ENCODE measurements at regions not wholly inside any gene's neighbourhood (a gene's known extent, or its start where the extent isn't known, plus 50 kb on each side); places are given as distances from the start of the nearest gene placed in this dataset.

DNA sequence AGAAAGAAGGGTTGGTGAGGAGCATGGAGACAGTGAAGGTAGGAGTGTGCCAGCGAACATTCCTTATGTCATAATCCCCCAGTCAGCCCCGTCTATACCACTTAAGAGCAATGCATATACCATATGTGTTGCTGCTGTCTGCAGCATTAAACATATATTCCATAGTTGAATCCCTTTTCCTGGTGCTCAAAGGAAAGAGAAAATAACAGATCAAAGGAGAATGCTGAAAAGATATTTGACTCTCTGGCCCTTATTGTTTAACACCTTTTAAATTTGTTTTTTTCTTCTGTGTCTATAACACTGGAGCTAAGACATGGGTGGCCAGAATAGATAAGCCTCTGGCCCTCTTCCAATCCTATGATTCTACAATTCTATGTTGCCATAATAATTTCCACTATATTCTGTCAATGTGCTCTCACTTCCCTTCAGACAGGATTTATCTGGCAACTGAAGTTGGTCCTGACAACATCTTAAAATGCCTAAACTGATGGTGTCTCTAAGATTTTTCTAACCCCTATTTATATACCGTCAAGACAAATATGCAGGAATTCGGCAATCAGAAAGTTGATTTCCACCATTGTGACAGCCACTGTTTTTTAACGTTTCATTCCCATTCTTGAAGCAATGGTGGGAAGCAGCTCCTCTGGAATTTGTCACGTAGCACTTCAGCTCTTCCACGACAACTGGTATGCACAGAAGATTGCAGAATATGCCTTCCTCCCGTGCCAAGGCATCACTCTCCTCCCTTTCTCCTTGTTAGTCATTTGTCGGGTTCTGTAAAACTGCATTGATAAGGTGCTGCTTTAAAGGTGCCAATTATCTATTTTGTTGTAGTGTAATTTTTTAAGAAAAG lies 204.7 kb downstream of the BCAT1 start:
- H3K27ac Mint-ChIP-seq (ENCODE audit: unreplicated experiment): no peak overlapping the region
- Histone ChIP-seq H2AFZ (ENCODE audit: low read depth, low read length) (no peak overlapping the region), H3K4me2 (ENCODE audit: low read length) (no peak overlapping the region), H3K27me3 (ENCODE audit: insufficient read depth, low read length) (no peaks in the 10 kb centered on the region), H3K27ac (ENCODE audit: low read depth, low read length) (no peak overlapping the region), H3K9ac (ENCODE audit: low read length) (no peak overlapping the region), H3K9me3 (ENCODE audit: insufficient read depth, low read depth, low read length) (no peaks in the 10 kb centered on the region), H3K4me3 (ENCODE audit: insufficient read depth, low read depth, low read length) (no peak overlapping the region), H3K4me1 (ENCODE audit: insufficient read depth, low read length) (no peaks in the 10 kb centered on the region), H4K20me1 (ENCODE audit: insufficient read depth, low read length) (no peaks in the 10 kb centered on the region), H3K36me3 (ENCODE audit: insufficient read depth, low read length) (no peaks in the 10 kb centered on the region), H3K79me2 (ENCODE audit: insufficient read depth, low read length) (no peaks in the 10 kb centered on the region)
- FAIRE-seq: no peak
- no peaks in the 10 kb centered on the region for H3K9me3 Mint-ChIP-seq (ENCODE audit: unreplicated experiment)
- H3K36me3 Mint-ChIP-seq (ENCODE audit: low read depth, unreplicated experiment): no peaks in the 10 kb centered on the region
- TF ChIP-seq, protein P1, sequence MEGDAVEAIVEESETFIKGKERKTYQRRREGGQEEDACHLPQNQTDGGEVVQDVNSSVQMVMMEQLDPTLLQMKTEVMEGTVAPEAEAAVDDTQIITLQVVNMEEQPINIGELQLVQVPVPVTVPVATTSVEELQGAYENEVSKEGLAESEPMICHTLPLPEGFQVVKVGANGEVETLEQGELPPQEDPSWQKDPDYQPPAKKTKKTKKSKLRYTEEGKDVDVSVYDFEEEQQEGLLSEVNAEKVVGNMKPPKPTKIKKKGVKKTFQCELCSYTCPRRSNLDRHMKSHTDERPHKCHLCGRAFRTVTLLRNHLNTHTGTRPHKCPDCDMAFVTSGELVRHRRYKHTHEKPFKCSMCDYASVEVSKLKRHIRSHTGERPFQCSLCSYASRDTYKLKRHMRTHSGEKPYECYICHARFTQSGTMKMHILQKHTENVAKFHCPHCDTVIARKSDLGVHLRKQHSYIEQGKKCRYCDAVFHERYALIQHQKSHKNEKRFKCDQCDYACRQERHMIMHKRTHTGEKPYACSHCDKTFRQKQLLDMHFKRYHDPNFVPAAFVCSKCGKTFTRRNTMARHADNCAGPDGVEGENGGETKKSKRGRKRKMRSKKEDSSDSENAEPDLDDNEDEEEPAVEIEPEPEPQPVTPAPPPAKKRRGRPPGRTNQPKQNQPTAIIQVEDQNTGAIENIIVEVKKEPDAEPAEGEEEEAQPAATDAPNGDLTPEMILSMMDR (IDR thresholded peaks at IDR 0.05; ENCODE audit: insufficient read depth, low read depth, low read length): no peak
- no peaks in the 10 kb centered on the region for H3K27me3 Mint-ChIP-seq (ENCODE audit: low read depth, unreplicated experiment)
- H3K4me3 Mint-ChIP-seq (ENCODE audit: unreplicated experiment): no peak overlapping the region
- no peaks in the 10 kb centered on the region for H3K4me1 Mint-ChIP-seq (ENCODE audit: low read depth, unreplicated experiment)
- DNase-seq (ENCODE audit: low read depth): no peak

DNA sequence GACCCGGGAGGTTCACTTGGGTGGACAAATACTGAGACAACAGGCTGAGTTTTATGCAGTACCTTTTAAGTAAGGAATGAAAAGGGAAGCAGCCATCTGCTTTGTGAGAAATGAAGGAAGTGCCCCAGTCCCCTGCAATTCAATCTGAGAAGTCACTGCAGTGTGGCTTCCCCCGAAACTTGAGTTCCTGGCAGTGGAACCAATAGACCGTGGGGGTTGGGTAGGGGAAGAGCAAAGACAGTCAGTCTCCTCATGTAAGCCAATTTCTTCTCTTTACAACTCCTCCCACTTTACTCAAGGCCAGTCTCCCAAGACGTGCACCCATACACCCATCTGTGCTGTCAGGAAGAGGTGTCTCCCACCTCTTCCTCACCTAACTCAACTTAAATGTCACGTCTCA lies 206.5 kb downstream of the BCAT1 start:
- Mint-ChIP-seq H3K4me1 (ENCODE audit: low read depth, unreplicated experiment) (peaks cover 10% of the 10 kb centered on the region), H3K27ac (ENCODE audit: unreplicated experiment) (no peak overlapping the region), H3K27me3 (ENCODE audit: low read depth, unreplicated experiment) (no peaks in the 10 kb centered on the region), H3K36me3 (ENCODE audit: low read depth, unreplicated experiment) (no peaks in the 10 kb centered on the region), H3K4me3 (ENCODE audit: unreplicated experiment) (no peak overlapping the region), H3K9me3 (ENCODE audit: unreplicated experiment) (no peaks in the 10 kb centered on the region)
- FAIRE-seq: no peak
- H3K9me3 ChIP-seq (ENCODE audit: insufficient read depth, low read depth, low read length): no peaks in the 10 kb centered on the region
- H3K27me3 ChIP-seq (ENCODE audit: insufficient read depth, low read length): no peaks in the 10 kb centered on the region
- no peak overlapping the region for H3K9ac ChIP-seq (ENCODE audit: low read length)
- H3K4me2 ChIP-seq (ENCODE audit: low read length): no peak overlapping the region
- no peaks in the 10 kb centered on the region for H3K4me1 ChIP-seq (ENCODE audit: insufficient read depth, low read length)
- no peak overlapping the region for H3K27ac ChIP-seq (ENCODE audit: low read depth, low read length)
- no peaks in the 10 kb centered on the region for H3K79me2 ChIP-seq (ENCODE audit: insufficient read depth, low read length)
- H3K4me3 ChIP-seq (ENCODE audit: insufficient read depth, low read depth, low read length): no peak overlapping the region
- no peak overlapping the region for H2AFZ ChIP-seq (ENCODE audit: low read depth, low read length)
- no peaks in the 10 kb centered on the region for H4K20me1 ChIP-seq (ENCODE audit: insufficient read depth, low read length)
- TF ChIP-seq, protein P1 (IDR thresholded peaks at IDR 0.05; ENCODE audit: insufficient read depth, low read depth, low read length): no peak
- no peak for TF ChIP-seq EZH2 (IDR thresholded peaks at IDR 0.05; ENCODE audit: insufficient read depth, low read length)
- no peaks in the 10 kb centered on the region for H3K36me3 ChIP-seq (ENCODE audit: insufficient read depth, low read length)
- no peak for DNase-seq (ENCODE audit: low read depth)

DNA sequence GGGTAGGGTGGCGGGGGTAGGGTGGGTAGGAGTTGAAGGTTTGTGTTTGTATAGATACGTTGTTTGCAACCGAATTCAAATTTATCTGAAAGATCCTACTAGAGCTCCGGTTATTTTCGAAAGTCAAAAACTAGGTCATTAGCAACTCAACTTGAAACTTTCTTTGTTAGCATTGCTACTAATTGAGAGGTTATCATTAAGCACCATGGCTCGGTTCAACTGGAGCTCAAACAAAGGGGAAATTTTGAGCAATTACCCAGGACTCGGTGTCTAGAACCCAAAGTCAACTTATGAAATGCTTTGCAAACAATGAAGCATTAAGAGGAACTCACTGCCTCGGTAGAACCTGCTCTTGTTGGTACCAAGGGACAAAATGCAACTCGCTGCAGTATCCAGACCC lies 207.7 kb downstream of the BCAT1 start:
- Histone ChIP-seq H4K20me1 (ENCODE audit: insufficient read depth, low read length) (no peaks in the 10 kb centered on the region), H3K27ac (ENCODE audit: low read depth, low read length) (no peak overlapping the region), H3K4me2 (ENCODE audit: low read length) (no peak overlapping the region), H3K79me2 (ENCODE audit: insufficient read depth, low read length) (no peaks in the 10 kb centered on the region), H3K27me3 (ENCODE audit: insufficient read depth, low read length) (no peaks in the 10 kb centered on the region), H3K36me3 (ENCODE audit: insufficient read depth, low read length) (no peaks in the 10 kb centered on the region), H3K9ac (ENCODE audit: low read length) (no peak overlapping the region), H3K9me3 (ENCODE audit: insufficient read depth, low read depth, low read length) (no peaks in the 10 kb centered on the region), H2AFZ (ENCODE audit: low read depth, low read length) (no peak overlapping the region), H3K4me3 (ENCODE audit: insufficient read depth, low read depth, low read length) (no peak overlapping the region), H3K4me1 (ENCODE audit: insufficient read depth, low read length) (no peaks in the 10 kb centered on the region)
- peaks cover 10% of the 10 kb centered on the region for H3K4me1 Mint-ChIP-seq (ENCODE audit: low read depth, unreplicated experiment)
- no peaks in the 10 kb centered on the region for H3K9me3 Mint-ChIP-seq (ENCODE audit: unreplicated experiment)
- no peaks in the 10 kb centered on the region for H3K27me3 Mint-ChIP-seq (ENCODE audit: low read depth, unreplicated experiment)
- H3K27ac Mint-ChIP-seq (ENCODE audit: unreplicated experiment): no peak overlapping the region
- H3K36me3 Mint-ChIP-seq (ENCODE audit: low read depth, unreplicated experiment): no peaks in the 10 kb centered on the region
- no peak for DNase-seq (ENCODE audit: low read depth)
- no peak for TF ChIP-seq EZH2 (IDR thresholded peaks at IDR 0.05; ENCODE audit: insufficient read depth, low read length)
- TF ChIP-seq, protein P1 (IDR thresholded peaks at IDR 0.05; ENCODE audit: insufficient read depth, low read depth, low read length): no peak
- no peak overlapping the region for H3K4me3 Mint-ChIP-seq (ENCODE audit: unreplicated experiment)
- no peak for FAIRE-seq
